T-helper 17 cell (primary cell): ENCODE measurements at regions not wholly inside any gene's neighbourhood (a gene's known extent, or its start where the extent isn't known, plus 50 kb on each side); places are given as distances from the start of the nearest gene placed in this dataset.
"Not testable (repeated sequence)": the region's sequence is repeated elsewhere in the genome, so short reads cannot be mapped to it uniquely, and the experiment has no call there.

Source experiments
- ATAC-seq: fragments of 150-1000 bp; cut with Tn5 transposase; 2 replicates; pipeline ENCODE4 v1.10.0; 2021; ENCODE audit warnings: mild to moderate bottlenecking, moderate library complexity
- DNase-seq, 3 donors: peaks; one replicate each; pipeline versions ENCODE4 v3.0.0 to v3.0.0-alpha.2; 2020 to 2021
- H3K9me3 ChIP-seq: one replicate; pipeline ENCODE4 v1.7.0; 2013; ENCODE audit warnings: low read length, mild to moderate bottlenecking; ENCODE audit not compliant: control insufficient read depth, poor library complexity, severe bottlenecking
- H3K27ac Mint-ChIP-seq: one replicate; pipeline ENCODE4 v1.8.0; 2022; ENCODE audit warnings: mild to moderate bottlenecking, moderate library complexity, mixed read lengths
- H3K27me3 Mint-ChIP-seq: one replicate; pipeline ENCODE4 v1.8.0; 2022; ENCODE audit warnings: mixed read lengths
- H3K36me3 Mint-ChIP-seq: one replicate; pipeline ENCODE4 v1.8.0; 2022; ENCODE audit warnings: low read depth, mixed read lengths
- H3K4me1 Mint-ChIP-seq: one replicate; pipeline ENCODE4 v1.8.0; 2022; ENCODE audit warnings: mild to moderate bottlenecking, mixed read lengths
- H3K4me3 Mint-ChIP-seq: one replicate; pipeline ENCODE4 v1.8.0; 2022; ENCODE audit warnings: mild to moderate bottlenecking, moderate library complexity, mixed read lengths

DNA sequence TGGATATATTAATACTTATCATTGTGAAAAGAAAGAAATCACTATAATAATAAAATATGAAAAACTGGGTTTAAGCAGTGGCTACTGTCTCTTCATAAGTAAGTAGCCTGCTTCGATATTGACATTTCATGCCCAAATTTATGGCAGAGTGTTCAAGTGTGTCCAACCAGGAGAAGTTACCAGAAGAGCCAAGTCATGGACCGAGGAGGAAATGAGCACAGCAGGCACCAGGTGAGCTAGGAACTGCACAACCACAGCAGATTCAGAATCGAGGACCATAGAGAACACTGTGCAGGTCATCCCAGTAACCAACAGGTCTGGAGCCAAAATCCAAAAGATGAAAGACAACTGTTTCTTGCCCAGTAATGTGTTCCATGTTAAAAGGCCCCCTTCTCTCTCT lies 79.9 kb upstream of the ABCB5 start:
- no peaks in the 10 kb centered on the region for H3K9me3 ChIP-seq
- Mint-ChIP-seq H3K36me3 (no peaks in the 10 kb centered on the region), H3K27me3 (no peaks in the 10 kb centered on the region), H3K4me3 (no peak overlapping the region), H3K27ac (no peak overlapping the region), H3K4me1 (no peaks in the 10 kb centered on the region)
- DNase-seq (no peak), ATAC-seq (no peak)

DNA sequence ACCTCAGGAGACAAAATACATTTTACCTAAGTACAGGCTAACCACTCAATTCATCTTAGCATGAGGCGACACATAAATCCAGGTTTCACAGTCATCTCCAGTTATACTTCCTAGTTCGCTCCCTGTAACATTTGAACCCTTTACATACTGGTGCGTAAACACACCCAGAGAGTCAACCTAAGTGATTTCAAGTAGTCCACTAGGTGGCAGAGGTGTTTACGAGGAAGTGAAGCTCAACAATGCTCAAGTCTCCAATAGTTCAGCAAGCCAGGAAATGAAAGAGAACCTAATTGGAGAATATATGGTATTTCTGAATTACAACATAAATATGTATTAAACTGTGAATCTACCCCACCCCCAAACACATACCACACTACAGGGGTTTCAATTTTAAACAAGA lies 76.3 kb upstream of the ABCB5 start:
- ATAC-seq (no peak), DNase-seq (no peak)
- no peaks in the 10 kb centered on the region for H3K9me3 ChIP-seq
- H3K27ac Mint-ChIP-seq: no peak overlapping the region
- H3K36me3 Mint-ChIP-seq: no peaks in the 10 kb centered on the region
- H3K4me3 Mint-ChIP-seq: no peak overlapping the region
- no peaks in the 10 kb centered on the region for H3K4me1 Mint-ChIP-seq
- no peaks in the 10 kb centered on the region for H3K27me3 Mint-ChIP-seq

DNA sequence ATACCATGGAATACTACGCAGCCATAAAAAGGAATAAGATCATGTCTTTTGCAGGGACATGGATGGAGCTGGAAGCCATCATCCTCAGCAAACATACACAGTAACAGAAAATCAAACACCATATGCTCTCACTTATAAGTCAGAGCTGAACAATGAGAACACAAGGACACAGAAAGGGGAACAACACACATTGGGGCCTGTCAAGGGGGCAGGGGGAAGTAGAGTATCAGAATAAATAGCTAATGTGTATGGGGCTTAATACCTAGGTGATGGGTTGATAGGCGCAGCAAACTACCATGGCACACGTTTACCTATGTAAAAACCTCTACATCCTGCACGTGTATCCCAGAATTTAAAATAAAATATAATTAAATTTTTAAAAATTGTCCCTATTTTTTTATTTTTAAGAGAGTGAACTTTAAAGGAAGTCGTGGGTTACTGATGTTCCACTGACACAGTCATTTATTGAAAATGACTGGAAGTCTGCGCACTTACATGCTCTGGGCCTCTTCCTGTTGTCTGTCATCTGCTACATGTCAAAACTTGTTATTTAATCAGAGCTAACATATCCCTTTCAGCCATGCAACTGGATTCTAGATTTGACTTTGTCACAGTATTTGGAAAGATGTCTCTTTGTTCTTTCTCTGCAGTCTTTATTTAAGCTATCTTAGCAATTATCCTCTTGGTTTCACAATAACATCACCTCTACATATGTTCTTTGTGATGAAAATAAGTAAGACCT lies 73.7 kb upstream of the ABCB5 start:
- Mint-ChIP-seq H3K4me3 (no peak overlapping the region), H3K27me3 (no peaks in the 10 kb centered on the region), H3K4me1 (no peaks in the 10 kb centered on the region), H3K36me3 (no peaks in the 10 kb centered on the region), H3K27ac (no peak overlapping the region)
- DNase-seq (no peak), ATAC-seq (no peak)
- no peaks in the 10 kb centered on the region for H3K9me3 ChIP-seq

DNA sequence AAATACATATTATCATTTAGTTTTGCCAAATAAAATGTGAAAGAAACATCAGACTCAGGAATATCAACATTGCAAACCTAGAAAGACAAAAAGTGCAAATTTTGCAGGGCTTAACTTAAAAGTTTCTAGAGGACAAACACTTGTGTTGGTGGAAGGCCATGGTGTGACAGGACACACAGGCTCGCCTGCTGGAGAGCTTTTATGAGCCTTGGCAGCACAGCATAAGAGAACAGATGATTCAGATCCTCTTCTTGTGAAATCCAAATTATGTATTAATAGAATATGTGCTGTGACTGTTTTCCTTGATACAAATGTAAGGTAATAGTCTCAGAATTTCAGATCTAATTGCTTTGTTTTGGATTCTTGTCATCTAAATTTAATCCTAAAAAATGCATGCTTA lies 72.9 kb upstream of the ABCB5 start:
- H3K9me3 ChIP-seq: no peaks in the 10 kb centered on the region
- Mint-ChIP-seq H3K27me3 (no peaks in the 10 kb centered on the region), H3K4me3 (no peak overlapping the region), H3K4me1 (no peaks in the 10 kb centered on the region), H3K36me3 (no peaks in the 10 kb centered on the region), H3K27ac (no peak overlapping the region)
- DNase-seq (no peak), ATAC-seq (no peak)

DNA sequence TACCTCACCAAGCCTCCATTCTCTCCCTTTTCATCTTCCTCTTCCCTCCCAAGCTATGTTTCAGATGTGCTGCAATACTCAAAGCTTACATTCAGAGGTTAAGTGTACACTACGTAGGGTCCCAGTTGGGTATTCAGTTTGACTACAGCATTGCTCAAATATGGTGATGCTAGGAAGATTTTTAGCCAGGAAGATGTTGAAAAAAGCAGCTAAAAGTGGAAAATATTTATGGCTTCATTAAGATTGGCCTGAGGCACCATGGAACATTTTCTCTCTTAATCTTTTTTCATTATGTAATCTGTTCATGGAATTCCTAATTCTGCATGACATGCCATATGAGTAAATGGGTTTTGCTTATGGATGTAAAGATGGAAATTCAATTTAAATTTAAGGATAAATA lies 72.0 kb upstream of the ABCB5 start:
- H3K36me3 Mint-ChIP-seq: no peaks in the 10 kb centered on the region
- no peak overlapping the region for H3K27ac Mint-ChIP-seq
- ATAC-seq: no peak
- H3K9me3 ChIP-seq: no peaks in the 10 kb centered on the region
- DNase-seq: no peak
- H3K27me3 Mint-ChIP-seq: no peaks in the 10 kb centered on the region
- H3K4me3 Mint-ChIP-seq: no peak overlapping the region
- no peaks in the 10 kb centered on the region for H3K4me1 Mint-ChIP-seq

DNA sequence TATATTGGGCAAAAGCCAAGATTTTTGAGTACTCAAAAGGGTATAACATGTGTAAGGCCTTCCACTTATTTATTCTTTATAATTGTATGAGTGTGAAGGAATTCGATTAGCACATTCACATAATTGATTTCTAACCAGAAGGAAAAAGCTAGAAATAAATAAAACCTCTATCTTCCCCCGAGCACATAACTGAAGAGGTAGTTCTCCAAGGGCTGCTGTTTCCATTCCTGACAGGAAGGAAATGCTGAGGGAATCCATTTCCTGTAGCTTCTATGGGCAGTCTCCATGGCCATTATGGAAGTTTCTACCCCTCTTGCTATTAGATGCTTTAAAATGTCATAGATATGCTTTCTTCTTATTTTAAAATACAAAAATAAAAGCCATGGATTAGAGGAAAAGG lies 70.5 kb upstream of the ABCB5 start:
- Mint-ChIP-seq H3K36me3 (no peaks in the 10 kb centered on the region), H3K4me1 (no peaks in the 10 kb centered on the region)

DNA sequence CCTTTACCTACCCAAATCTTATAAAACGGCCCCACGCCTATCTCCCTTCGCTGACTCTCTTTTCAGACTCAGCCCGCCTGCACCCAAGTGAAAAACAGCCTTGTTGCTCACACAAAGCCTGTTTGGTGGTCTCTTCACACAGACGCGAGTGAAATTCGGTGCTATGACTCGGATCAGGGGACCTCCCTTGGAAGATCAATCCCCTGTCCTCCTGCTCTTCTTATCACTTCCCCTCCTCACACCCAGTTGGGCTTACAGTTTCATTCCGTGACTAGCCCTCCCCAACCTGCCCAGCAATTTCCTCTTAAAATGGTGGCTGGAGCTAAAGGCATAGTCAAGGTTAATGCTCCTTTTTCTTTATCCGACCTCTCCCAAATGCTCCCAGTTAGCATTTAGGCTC lies 68.5 kb upstream of the ABCB5 start:
- H3K4me3 Mint-ChIP-seq, ATAC-seq, H3K9me3 ChIP-seq, H3K36me3 Mint-ChIP-seq, H3K4me1 Mint-ChIP-seq, H3K27ac Mint-ChIP-seq, H3K27me3 Mint-ChIP-seq, DNase-seq: not testable (repeated sequence)

More for the DNA sequence above, 70.5 kb upstream of the ABCB5 start:
- Mint-ChIP-seq H3K4me3 (no peak overlapping the region), H3K27me3 (no peaks in the 10 kb centered on the region), H3K27ac (no peak overlapping the region)
- ATAC-seq (no peak), DNase-seq (no peak)
- no peaks in the 10 kb centered on the region for H3K9me3 ChIP-seq

DNA sequence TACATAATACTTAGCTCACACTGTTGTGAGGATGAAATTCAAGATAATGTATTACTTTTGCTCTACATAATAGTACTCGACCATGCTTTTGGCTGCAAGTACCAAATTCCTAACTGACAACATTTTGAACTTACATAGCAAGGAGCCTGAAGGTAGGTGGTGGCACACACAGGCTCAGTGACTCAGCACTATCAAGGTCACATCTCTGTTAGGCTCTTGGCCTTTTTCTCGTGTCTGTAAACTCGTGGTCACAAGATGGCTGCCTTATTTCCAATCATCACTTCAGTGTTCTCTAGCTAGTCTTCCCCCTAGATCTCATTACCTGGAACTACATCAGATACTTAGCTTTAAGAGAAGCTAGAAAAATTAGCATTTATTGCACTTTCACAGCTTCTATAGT lies 61.4 kb upstream of the ABCB5 start:
- no peak overlapping the region for H3K27ac Mint-ChIP-seq

DNA sequence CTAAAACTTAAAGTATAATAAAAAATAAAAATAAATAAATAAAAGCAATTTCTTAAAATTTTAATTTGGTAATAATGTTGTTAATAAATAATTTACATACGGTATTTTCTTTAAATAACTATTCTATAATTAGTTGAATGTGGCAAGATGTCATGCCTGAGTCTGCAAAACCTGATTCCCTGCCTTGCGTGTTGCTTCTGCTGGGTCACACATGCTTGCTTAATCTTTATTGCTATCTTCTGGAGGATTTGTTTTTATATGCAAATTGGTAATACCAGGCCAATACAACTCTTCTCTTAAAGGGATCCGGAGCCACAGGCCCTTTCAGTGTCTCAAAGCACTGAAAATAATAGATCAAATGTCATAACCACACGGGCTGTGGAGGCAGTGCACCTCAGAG lies 59.4 kb upstream of the ABCB5 start:
- H3K27me3 Mint-ChIP-seq: no peaks in the 10 kb centered on the region
- H3K4me3 Mint-ChIP-seq: no peak overlapping the region
- no peaks in the 10 kb centered on the region for H3K9me3 ChIP-seq
- no peaks in the 10 kb centered on the region for H3K36me3 Mint-ChIP-seq
- ATAC-seq (no peak), DNase-seq (no peak)
- no peak overlapping the region for H3K27ac Mint-ChIP-seq
- no peaks in the 10 kb centered on the region for H3K4me1 Mint-ChIP-seq

More for the DNA sequence above, 61.4 kb upstream of the ABCB5 start:
- H3K4me3 Mint-ChIP-seq: no peak overlapping the region
- H3K36me3 Mint-ChIP-seq: no peaks in the 10 kb centered on the region
- H3K27me3 Mint-ChIP-seq: no peaks in the 10 kb centered on the region
- ATAC-seq (no peak), DNase-seq (no peak)
- H3K4me1 Mint-ChIP-seq: no peaks in the 10 kb centered on the region
- H3K9me3 ChIP-seq: no peaks in the 10 kb centered on the region

DNA sequence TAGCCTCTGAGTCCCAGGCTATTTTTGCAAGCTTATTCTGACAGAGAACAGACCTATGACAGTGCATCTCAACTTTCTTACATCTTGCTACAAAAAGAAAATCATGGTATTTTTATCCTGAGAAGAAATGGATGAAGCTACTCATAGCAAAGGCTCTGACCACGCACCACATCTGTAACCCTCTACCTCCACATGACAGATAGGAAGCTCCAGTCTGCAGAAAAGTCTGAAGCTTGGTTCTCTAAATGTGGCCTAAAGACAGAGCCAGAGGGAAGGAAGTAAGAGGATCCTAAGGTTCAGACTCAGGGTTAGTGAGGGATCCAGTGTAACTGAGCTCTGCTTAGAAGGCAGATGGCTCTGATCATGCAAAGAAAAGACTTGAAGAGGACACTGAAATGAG lies 58.4 kb upstream of the ABCB5 start:
- no peak for DNase-seq
- Mint-ChIP-seq H3K4me1 (no peaks in the 10 kb centered on the region), H3K27ac (no peak overlapping the region), H3K36me3 (no peaks in the 10 kb centered on the region), H3K4me3 (no peak overlapping the region), H3K27me3 (no peaks in the 10 kb centered on the region)
- ATAC-seq: no peak
- no peaks in the 10 kb centered on the region for H3K9me3 ChIP-seq

DNA sequence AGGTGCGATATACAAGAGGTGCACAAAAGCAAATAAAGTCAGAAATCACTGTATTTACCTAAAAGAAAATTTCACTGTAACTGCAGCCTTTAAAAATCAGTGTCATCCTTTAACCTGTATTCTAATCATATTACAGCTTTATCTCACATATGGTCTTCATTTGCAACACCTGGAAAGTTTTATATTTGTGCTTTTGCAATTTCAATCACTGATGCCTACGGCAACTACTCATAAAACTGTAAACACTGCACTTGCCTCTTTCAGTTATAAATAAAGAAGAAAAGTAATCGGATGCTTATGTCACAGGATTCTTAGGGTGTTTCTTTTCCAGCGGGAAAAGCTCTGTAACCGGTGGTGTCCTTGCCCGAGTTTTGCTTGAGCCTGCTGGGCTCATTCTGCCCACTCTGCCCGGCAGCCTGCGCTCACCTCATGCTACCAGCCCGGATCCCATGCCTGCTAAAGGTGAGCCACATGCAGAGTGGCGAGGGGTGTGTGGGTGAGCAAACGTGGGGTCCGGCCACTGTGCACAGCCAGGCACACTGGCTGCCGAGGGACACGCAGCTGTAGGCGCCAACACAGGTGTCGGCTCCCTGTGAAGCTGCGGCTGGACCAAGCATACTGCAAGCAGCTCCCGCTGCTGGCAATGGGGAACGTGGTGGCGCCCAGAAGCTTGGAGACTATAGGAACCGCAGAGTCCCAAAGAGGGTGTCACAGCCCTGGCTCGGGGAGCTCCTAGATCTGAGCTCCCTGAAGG lies 56.3 kb upstream of the ABCB5 start:
- Mint-ChIP-seq H3K4me1 (no peaks in the 10 kb centered on the region), H3K27me3 (no peaks in the 10 kb centered on the region)

DNA sequence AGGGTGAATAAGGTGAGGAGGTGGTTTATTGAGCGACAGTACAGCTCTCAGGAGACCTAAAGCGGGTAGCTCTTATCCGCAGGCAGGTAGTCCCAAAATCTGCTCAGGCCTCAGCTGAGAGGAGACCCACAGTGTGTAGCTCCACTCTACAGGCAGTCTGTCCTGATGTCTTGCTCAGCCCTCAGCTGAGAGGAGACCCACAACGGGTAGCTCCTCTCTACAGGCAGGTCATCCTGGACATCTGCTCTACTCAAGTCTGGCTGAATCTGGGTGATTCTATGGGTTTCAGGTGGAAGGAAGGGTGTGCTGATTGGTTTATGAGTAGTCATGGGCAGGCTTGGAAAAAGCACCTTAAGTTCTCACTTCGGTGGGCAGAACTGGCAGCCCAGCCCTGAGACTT lies 55.6 kb upstream of the ABCB5 start:
- Mint-ChIP-seq H3K4me3 (no peak overlapping the region), H3K27ac (no peak overlapping the region), H3K36me3 (no peaks in the 10 kb centered on the region), H3K4me1 (no peaks in the 10 kb centered on the region), H3K27me3 (no peaks in the 10 kb centered on the region)
- no peak for ATAC-seq
- H3K9me3 ChIP-seq: no peaks in the 10 kb centered on the region
- no peak for DNase-seq

More for the DNA sequence above, 56.3 kb upstream of the ABCB5 start:
- no peaks in the 10 kb centered on the region for H3K9me3 ChIP-seq
- Mint-ChIP-seq H3K36me3 (no peaks in the 10 kb centered on the region), H3K4me3 (no peak overlapping the region), H3K27ac (no peak overlapping the region)
- ATAC-seq: no peak
- no peak for DNase-seq

DNA sequence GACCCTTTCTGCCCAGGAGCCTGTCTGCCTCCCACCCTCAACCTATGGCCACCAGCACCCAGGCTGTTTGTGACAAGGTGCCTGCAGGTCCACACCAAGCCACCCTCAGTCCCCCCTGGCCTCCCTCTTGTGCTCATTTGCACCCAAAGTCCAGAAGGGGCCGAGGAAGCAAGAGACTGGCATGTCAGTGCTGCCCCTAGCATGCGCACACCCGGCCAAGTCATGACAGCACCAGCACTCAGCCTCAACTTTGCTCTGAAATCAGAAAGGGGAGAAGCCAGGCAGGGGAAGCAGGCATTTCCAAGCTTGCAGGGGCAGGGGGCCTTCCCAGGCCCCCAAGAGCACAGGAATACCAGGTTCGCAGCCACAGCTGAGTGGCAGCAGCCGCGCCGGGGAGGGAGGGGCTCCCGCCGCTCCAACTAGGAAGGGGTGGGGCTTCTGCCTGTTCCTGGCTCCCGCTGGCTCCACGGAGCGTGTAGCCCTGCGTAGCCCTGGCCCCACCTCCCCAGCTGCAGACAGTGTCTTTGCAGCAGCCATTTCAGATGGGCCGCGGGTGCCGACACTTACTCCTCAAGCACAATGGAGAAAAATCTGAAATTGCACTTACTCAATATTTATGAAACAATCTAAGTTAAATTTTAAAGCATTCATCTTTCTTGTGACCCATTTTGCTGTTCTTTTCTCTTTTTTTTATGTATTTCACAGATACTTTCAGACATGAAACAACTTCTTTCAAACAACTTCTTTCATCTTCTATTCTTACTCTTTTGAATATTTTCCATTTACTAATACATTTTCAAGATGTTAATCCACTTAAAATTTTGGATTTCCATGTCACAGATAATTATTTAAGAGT lies 54.9 kb upstream of the ABCB5 start:
- Mint-ChIP-seq H3K27ac (no peak overlapping the region), H3K4me1 (no peaks in the 10 kb centered on the region), H3K36me3 (no peaks in the 10 kb centered on the region), H3K27me3 (no peaks in the 10 kb centered on the region), H3K4me3 (no peak overlapping the region)
- ATAC-seq (no peak), DNase-seq (no peak)
- no peaks in the 10 kb centered on the region for H3K9me3 ChIP-seq
